Activated CD4-positive, alpha-beta memory T cell treated with anti-CD3 and anti-CD28 coated beads for 36 hours (primary cell): ENCODE measurements at regions not wholly inside any gene's neighbourhood (a gene's known extent, or its start where the extent isn't known, plus 50 kb on each side); places are given as distances from the start of the nearest gene placed in this dataset.
"Not testable (repeated sequence)": the region's sequence is repeated elsewhere in the genome, so short reads cannot be mapped to it uniquely, and the experiment has no call there.

Experiments used
- CTCF ChIA-PET: fragments of 350-600 bp; sonication (Branson Sonifier 250); formaldehyde crosslinking; loops from one replicate; lab custom pipeline; 2021; ENCODE audit warnings: antibody characterized with exemption, inconsistent platforms; lab: Charles Lee
- POLR2A ChIA-PET: fragments of 350-600 bp; sonication (Branson Sonifier 250); formaldehyde crosslinking; loops from one replicate; lab custom pipeline; 2021; ENCODE audit warnings: antibody characterized with exemption; lab: Charles Lee
- DNase-seq: peaks from one replicate; pipeline ENCODE4 v3.0.0-alpha.2; 2020
- H3K27ac Mint-ChIP-seq: one replicate; pipeline ENCODE4 v1.8.0; 2021; ENCODE audit warnings: mixed read lengths
- H3K27me3 Mint-ChIP-seq: one replicate; pipeline ENCODE4 v1.8.0; 2021; ENCODE audit warnings: mixed read lengths
- H3K36me3 Mint-ChIP-seq: one replicate; pipeline ENCODE4 v1.8.0; 2021; ENCODE audit warnings: mixed read lengths
- H3K4me1 Mint-ChIP-seq: one replicate; pipeline ENCODE4 v1.8.0; 2021; ENCODE audit warnings: low read depth, mixed read lengths
- H3K4me3 Mint-ChIP-seq: one replicate; pipeline ENCODE4 v1.8.0; 2021; ENCODE audit warnings: mild to moderate bottlenecking, mixed read lengths
- H3K9me3 Mint-ChIP-seq: one replicate; pipeline ENCODE4 v1.8.0; 2021; ENCODE audit warnings: mixed read lengths
- intact Hi-C: fragments of 100-400 bp; cut with micrococcal nuclease; formaldehyde crosslinking; loops from one replicate; pipeline ENCODE4 v1.15.1; 2023

DNA sequence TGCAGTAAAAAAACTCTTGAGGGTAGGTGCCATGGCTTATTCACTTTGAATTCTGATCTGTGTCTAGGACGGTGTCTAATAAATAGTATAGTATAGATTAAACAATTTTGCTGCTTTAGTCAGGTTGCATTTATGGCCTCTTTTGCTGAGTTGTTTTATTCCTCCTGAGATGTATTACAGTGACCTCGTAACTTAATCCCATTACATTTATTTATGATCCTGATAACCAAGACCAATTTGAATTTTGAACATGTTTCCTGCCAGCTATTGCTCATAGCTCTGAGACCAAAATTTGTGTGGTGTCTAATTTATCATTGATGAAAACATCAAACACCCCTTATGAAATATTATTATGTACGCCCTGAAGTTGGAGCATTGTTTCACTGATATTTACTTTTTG is 381.9 kb upstream of the SEMA3C start:
- H3K27ac Mint-ChIP-seq, result no peak overlapping the region

DNA sequence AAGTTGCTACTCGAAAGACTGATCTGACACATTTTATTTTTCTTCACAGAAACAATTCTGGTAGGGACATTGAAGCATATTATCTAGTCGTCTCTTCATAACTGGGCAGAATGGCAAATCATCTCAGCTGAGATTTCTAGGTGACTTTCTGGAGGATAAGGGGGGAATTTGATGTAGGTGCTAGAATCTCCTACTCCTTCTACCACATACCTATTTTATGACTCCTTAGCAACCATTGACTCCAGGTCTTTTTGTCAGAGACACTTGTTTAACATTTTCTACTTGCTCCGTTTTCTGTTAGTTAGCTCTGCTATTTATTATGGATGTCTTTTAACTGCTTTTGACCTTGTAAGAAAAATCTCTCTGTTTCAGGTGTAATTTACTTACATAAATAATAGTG is 380.9 kb upstream of the SEMA3C start:
- Mint-ChIP-seq H3K9me3 (peaks cover 16% of the 10 kb centered on the region), H3K27me3 (no peaks in the 10 kb centered on the region), H3K4me1 (no peaks in the 10 kb centered on the region), H3K36me3 (no peaks in the 10 kb centered on the region), H3K27ac (no peak overlapping the region), H3K4me3 (no peak overlapping the region)
- no peak for DNase-seq
- ChIA-PET CTCF (no interaction called here), POLR2A (no interaction called here)
- intact Hi-C loops, result no loop called here

More for the DNA sequence above, 381.9 kb upstream of the SEMA3C start:
- Mint-ChIP-seq H3K27me3 (no peaks in the 10 kb centered on the region), H3K9me3 (peaks cover 16% of the 10 kb centered on the region), H3K36me3 (no peaks in the 10 kb centered on the region), H3K4me3 (no peak overlapping the region), H3K4me1 (no peaks in the 10 kb centered on the region)
- ChIA-PET CTCF (no interaction called here), POLR2A (no interaction called here)
- no peak for DNase-seq
- intact Hi-C loops, result no loop called here

DNA sequence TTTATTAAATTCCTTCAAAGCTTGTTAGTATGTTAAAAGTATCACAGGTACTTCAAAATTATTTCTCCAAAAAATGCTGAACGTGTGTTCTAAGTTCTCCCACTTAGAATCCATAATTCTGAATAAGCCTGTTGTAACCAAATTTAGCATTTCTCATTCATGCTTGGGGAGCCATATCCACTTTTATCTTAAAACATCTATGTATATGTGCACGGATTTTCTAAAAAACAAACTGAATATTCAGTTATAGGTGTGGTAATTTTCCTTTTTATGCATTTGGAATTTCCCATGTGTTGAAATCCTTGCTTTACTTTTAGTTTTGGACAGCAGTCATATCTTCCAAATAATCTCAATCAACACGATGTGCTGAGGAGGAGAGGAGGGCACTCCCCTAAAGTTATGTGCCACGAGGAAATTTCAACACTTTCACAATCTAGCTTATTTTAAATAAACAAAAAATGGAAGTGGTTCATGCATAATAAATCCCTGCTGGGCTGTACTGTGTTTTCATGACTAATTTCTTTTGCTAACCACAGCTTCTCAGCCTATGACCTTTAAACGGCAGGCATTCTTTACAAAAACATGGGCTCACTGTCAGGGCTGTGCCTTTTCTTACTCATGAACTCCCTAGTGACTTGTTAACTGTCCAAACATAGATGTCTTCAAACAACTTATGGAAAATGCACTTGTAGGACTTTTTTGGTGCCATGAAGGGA is 380.3 kb upstream of the SEMA3C start:
- Mint-ChIP-seq H3K9me3 (peaks cover 13% of the 10 kb centered on the region), H3K4me3 (no peak overlapping the region), H3K36me3 (no peaks in the 10 kb centered on the region), H3K27ac (no peak overlapping the region), H3K4me1 (no peaks in the 10 kb centered on the region), H3K27me3 (no peaks in the 10 kb centered on the region)
- intact Hi-C loops, result no loop called here
- no peak for DNase-seq
- POLR2A ChIA-PET, result no interaction called here
- CTCF ChIA-PET, result no interaction called here

DNA sequence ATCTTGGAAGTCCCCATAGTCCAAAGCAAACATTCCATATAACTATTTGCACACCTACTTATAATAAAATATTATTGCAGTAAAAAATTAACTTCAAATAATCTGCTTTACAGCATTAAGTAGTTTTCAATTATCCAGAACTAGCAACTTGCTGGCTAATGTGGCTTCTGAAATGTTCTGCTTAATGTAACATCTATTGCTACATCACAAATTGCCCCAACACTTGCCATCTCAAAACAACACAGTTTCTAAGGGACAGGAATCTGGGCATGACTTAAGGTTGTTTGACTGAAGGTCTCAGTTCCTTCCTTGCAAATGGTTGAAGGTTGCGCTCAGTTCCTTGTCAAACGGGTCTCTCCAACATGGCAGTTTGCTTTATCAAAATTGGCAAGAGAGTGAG is 378.5 kb upstream of the SEMA3C start:
- H3K4me1 Mint-ChIP-seq, result no peaks in the 10 kb centered on the region
- POLR2A ChIA-PET, result no interaction called here
- no peak for DNase-seq
- intact Hi-C loops, result no loop called here
- no peak overlapping the region for H3K27ac Mint-ChIP-seq
- H3K9me3 Mint-ChIP-seq, result peaks cover 18% of the 10 kb centered on the region
- no peaks in the 10 kb centered on the region for H3K27me3 Mint-ChIP-seq
- H3K36me3 Mint-ChIP-seq, result no peaks in the 10 kb centered on the region
- H3K4me3 Mint-ChIP-seq, result no peak overlapping the region
- CTCF ChIA-PET, result no interaction called here

DNA sequence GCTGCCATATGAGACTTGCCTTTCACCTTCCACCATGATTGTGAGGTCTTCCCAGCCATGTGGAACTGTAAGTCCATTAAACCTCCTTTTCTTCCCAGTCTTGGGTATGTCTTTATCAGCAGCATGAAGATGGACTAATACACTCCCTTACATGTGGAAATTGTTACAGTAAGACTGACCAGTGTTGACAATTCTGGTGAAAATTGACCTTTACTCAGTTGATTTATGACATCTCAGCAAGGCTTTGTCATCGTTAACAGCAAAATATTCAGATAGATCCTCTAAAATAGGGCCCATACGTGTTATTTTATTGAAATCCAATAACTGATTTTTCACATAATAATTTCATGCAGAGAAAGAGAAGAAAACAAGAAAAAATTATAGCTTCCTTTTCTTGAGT is 377.9 kb upstream of the SEMA3C start:
- H3K4me3 Mint-ChIP-seq, result no peak overlapping the region
- intact Hi-C loops, result no loop called here
- H3K4me1 Mint-ChIP-seq, result no peaks in the 10 kb centered on the region
- H3K27ac Mint-ChIP-seq, result no peak overlapping the region
- no peaks in the 10 kb centered on the region for H3K27me3 Mint-ChIP-seq
- H3K36me3 Mint-ChIP-seq, result no peaks in the 10 kb centered on the region
- H3K9me3 Mint-ChIP-seq, result peaks cover 18% of the 10 kb centered on the region
- ChIA-PET POLR2A (no interaction called here), CTCF (no interaction called here)
- DNase-seq, result no peak

DNA sequence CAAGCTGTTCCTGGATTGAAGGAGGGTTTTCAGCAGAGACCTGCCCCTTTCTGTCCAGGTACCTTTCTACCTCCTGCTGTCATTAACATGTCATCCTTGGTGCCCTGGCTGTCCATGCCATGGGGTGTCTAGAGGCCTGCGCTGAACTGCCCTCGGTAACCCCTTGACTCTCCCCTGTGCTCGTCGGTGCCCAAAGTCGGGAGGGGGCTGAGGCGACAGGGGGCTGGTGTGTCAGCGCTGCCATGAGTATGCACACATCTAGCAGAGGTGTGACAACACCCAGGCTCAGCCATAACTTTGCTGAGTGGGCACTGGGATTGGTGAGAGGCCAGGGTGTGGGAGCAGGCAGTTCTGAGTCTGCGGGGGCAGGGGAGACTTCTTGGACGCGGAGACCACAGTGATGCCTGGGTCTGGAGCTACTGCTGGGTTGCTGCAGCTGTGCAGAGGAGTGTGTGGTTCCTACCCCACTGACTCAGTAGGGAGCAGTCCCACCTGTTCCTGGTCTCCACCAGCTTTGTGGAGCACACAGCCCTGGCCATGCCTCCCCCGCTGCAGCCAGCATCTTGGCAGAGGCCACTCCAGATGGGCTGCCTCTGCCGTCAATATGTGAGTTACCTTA is 376.2 kb upstream of the SEMA3C start:
- Mint-ChIP-seq H3K36me3 (no peaks in the 10 kb centered on the region), H3K4me3 (no peak overlapping the region), H3K27me3 (no peaks in the 10 kb centered on the region), H3K4me1 (no peaks in the 10 kb centered on the region), H3K9me3 (peaks cover 20% of the 10 kb centered on the region), H3K27ac (no peak overlapping the region)
- POLR2A ChIA-PET, result no interaction called here
- DNase-seq, result no peak
- CTCF ChIA-PET, result interaction anchor here (0.6 kb wide), 1 partner anchor 136 kb away, joined by 3 read pairs; no protein-coding TSS in a partner anchor
- intact Hi-C loops, result no loop called here

DNA sequence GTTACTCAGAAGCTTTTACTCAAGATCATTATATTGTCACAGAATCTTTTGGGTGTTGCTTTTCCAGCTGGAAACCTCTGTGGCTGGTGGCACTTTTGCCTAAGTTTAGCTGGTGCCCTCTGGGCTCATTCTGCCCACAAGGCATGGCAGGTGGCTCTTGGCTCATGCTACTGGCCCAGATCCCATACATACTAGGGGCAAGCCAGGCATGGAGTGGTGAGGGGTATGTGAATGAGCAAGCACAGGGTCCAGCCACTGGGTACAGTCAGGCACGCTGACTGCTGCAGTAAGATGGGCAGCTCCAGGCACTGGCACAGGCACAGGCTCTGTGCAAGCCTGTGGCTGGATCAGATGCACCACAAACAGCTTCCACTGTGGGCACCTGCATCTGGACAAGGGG is 375.0 kb upstream of the SEMA3C start:
- peaks cover 16% of the 10 kb centered on the region for H3K9me3 Mint-ChIP-seq
- intact Hi-C loops, result no loop called here
- ChIA-PET POLR2A (no interaction called here), CTCF (no interaction called here)
- no peak for DNase-seq
- no peaks in the 10 kb centered on the region for H3K4me1 Mint-ChIP-seq
- H3K27me3 Mint-ChIP-seq, result no peaks in the 10 kb centered on the region
- H3K4me3 Mint-ChIP-seq, result no peak overlapping the region
- no peak overlapping the region for H3K27ac Mint-ChIP-seq
- H3K36me3 Mint-ChIP-seq, result no peaks in the 10 kb centered on the region

DNA sequence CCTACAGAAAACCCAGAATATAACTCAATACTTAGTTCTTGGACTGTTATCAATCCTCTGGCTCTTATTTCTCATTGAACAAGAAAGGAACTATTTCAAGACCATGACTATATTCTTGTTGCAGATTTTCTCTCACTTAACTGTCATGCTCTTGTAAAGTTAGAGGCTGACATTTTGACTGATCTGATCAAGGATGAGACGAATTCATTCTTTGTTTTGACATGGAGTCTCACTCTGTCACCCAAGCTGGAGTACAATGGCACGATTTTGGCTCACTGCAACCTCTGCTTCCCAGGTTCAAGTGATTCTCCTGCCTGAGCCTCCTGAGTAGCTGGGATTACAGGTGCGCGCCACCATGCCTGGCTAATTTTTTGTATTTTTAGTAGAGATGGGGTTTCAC is 367.9 kb upstream of the SEMA3C start:
- H3K4me1 Mint-ChIP-seq, CTCF ChIA-PET, DNase-seq, intact Hi-C loops, H3K27ac Mint-ChIP-seq, H3K27me3 Mint-ChIP-seq, H3K36me3 Mint-ChIP-seq, H3K4me3 Mint-ChIP-seq, POLR2A ChIA-PET: not testable (repeated sequence)
- H3K9me3 Mint-ChIP-seq, result peaks cover 17% of the 10 kb centered on the region

DNA sequence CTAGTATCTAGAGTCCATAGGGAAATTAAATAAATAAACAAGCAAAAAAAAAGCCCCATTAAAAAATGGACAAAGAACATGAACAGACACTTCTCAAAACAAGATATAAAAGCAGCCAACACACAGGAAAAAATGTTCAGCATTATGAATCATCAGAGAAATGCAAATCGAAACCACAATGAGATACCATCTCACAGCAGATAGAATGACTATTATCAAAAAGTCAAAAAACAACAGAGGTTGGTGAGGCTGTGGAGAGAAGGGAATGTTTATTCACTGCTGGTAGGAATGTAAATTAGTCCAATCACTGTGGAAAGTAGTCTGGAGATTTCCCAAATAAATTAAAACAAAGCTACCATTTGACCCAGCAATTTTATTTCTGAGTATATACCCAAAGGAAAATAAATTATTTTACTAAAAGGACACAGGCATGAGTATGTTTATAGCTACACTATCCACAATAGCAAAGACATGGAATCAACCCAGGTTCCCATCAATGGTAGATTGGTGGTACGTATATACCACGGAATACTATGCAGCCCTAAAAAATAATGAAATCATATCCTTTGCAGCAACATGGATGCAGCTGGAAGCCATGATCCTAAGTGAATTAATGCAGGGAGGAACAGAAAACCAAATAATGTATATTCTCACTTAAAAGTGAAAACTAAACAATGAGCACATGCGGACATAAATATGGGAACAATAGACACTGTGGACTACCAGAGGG is 366.5 kb upstream of the SEMA3C start:
- ChIA-PET POLR2A (no interaction called here), CTCF (no interaction called here)
- Mint-ChIP-seq H3K4me3 (no peak overlapping the region), H3K36me3 (no peaks in the 10 kb centered on the region), H3K9me3 (peaks cover 17% of the 10 kb centered on the region), H3K27ac (no peak overlapping the region), H3K27me3 (no peaks in the 10 kb centered on the region), H3K4me1 (no peaks in the 10 kb centered on the region)
- intact Hi-C loops, result no loop called here
- no peak for DNase-seq

DNA sequence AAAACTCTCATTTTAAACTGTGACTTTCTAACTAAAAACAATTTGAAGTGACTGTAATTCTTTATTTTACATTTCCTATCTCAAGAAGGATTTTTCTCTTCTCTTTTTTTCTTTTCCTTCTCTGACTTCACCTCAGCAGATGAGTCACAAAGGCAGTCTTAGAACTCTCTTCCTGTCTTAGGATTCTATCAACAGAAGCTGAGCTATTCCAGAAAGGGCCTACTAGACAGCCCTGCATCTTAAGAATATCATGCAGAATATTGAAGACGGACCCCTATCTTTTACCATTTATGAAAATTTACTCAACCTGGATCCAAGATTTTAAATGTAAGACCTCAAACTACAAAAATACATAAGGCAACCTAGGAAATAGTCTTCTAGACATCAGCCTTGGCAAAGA is 365.7 kb upstream of the SEMA3C start:
- ChIA-PET POLR2A (no interaction called here), CTCF (no interaction called here)
- Mint-ChIP-seq H3K27me3 (no peaks in the 10 kb centered on the region), H3K27ac (no peak overlapping the region), H3K4me3 (no peak overlapping the region), H3K36me3 (no peaks in the 10 kb centered on the region), H3K4me1 (no peaks in the 10 kb centered on the region), H3K9me3 (peaks cover 20% of the 10 kb centered on the region)
- DNase-seq, result no peak
- intact Hi-C loops, result no loop called here

DNA sequence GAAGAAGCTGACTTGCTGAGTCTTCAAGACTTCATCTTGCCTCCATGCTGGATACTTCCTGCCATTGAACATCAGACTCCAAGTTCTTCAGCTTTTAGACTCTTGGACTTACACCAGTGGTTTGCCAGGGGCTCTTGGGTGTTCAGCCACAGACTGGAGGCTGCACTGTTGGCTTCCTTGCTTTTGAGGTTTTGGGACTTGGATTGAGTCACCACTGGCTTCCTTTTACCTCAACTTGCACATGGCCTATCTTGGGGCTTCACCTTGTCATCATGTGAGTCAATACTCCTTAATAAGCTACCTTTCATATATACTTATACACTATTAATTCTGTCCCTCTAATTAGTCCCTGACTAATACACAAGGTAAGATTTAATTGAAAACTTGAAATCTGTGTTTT is 361.7 kb upstream of the SEMA3C start:
- H3K9me3 Mint-ChIP-seq, result peaks cover 31% of the 10 kb centered on the region
- H3K4me3 Mint-ChIP-seq, result no peak overlapping the region
- no peaks in the 10 kb centered on the region for H3K36me3 Mint-ChIP-seq
- intact Hi-C loops, result no loop called here
- H3K4me1 Mint-ChIP-seq, result no peaks in the 10 kb centered on the region
- H3K27me3 Mint-ChIP-seq, result no peaks in the 10 kb centered on the region
- POLR2A ChIA-PET, result no interaction called here
- no peak overlapping the region for H3K27ac Mint-ChIP-seq
- DNase-seq, result no peak
- CTCF ChIA-PET, result no interaction called here

DNA sequence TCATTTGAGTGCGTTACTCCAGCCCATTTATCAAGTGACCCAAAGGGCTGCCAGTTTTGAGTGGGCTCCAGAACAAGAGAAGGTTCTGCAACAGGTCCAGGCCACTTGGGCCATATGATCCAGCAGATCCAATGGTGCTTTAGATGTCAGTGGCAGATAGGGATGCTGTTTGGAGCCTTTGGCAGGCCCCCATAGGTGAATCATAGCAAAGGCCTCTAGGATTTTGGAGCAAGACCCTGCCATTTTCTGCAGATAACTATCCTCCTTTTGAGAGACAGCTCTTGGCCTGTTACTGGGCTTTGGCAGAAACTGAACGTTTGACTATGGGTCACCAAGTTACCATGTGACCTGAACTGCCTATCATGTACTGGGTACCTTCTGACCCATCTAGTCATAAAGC is 358.8 kb upstream of the SEMA3C start:
- intact Hi-C loops, result no loop called here
- no peak overlapping the region for H3K27ac Mint-ChIP-seq
- no peaks in the 10 kb centered on the region for H3K36me3 Mint-ChIP-seq
- no peaks in the 10 kb centered on the region for H3K27me3 Mint-ChIP-seq
- H3K4me1 Mint-ChIP-seq, result no peaks in the 10 kb centered on the region
- POLR2A ChIA-PET, result no interaction called here
- no peak for DNase-seq
- peaks cover 32% of the 10 kb centered on the region for H3K9me3 Mint-ChIP-seq
- no peak overlapping the region for H3K4me3 Mint-ChIP-seq
- CTCF ChIA-PET, result no interaction called here
